ENCODE measurements at regions not wholly inside any gene's neighbourhood (a gene's known extent, or its start where the extent isn't known, plus 50 kb on each side); places are given as distances from the start of the nearest gene placed in this dataset.

GRCh38 chr2:67808112-67808511, 254.7 kb downstream of the C1D start:
- H3K4me3 ChIP-seq (replicated peaks in 1 of 2; ENCODE audit: low read depth in 2 of 2, low read length in 2 of 2) = no peak overlapping the region
- no peak for DNase-seq (ENCODE audit: low read depth in 2 of 2)
- TF ChIP-seq CTCF (IDR thresholded peaks at IDR 0.05; ENCODE audit: low read depth, low read length) = no peak

- H3K4me3 ChIP-seq (replicated peaks in 1 of 2; ENCODE audit: low read depth in 2 of 2, low read length in 2 of 2) = no peak overlapping the region
- TF ChIP-seq CTCF (IDR thresholded peaks at IDR 0.05; ENCODE audit: low read depth, low read length) = no peak
- no peak for DNase-seq (ENCODE audit: low read depth in 2 of 2)
Observed at GRCh38 chr2:67812682-67813081, 250.1 kb downstream of the C1D start.

- TF ChIP-seq CTCF (IDR thresholded peaks at IDR 0.05; ENCODE audit: low read depth, low read length) = no peak
Observed at GRCh38 chr2:67823726-67824125, 239.1 kb downstream of the C1D start.

GRCh38 chr2:67824186-67824585, 238.6 kb downstream of the C1D start:
- TF ChIP-seq CTCF (IDR thresholded peaks at IDR 0.05; ENCODE audit: low read depth, low read length) = no peak
- no peak overlapping the region for H3K4me3 ChIP-seq (replicated peaks in 1 of 2; ENCODE audit: low read depth in 2 of 2, low read length in 2 of 2)
- DNase-seq (ENCODE audit: low read depth in 2 of 2) = peak; percentile 22 to 41

More at GRCh38 chr2:67823726-67824125, 239.1 kb downstream of the C1D start:
- DNase-seq (ENCODE audit: low read depth in 2 of 2) = no peak
- H3K4me3 ChIP-seq (replicated peaks in 1 of 2; ENCODE audit: low read depth in 2 of 2, low read length in 2 of 2) = no peak overlapping the region

GRCh38 chr2:67825476-67825875, 237.3 kb downstream of the C1D start:
- TF ChIP-seq CTCF (IDR thresholded peaks at IDR 0.05; ENCODE audit: low read depth, low read length) = no peak
- H3K4me3 ChIP-seq (replicated peaks in 1 of 2; ENCODE audit: low read depth in 2 of 2, low read length in 2 of 2) = no peak overlapping the region
- peak; percentile 71 to 82 for DNase-seq (ENCODE audit: low read depth in 2 of 2)

- no peak for DNase-seq (ENCODE audit: low read depth in 2 of 2)
- TF ChIP-seq CTCF (IDR thresholded peaks at IDR 0.05; ENCODE audit: low read depth, low read length) = no peak
- no peak overlapping the region for H3K4me3 ChIP-seq (replicated peaks in 1 of 2; ENCODE audit: low read depth in 2 of 2, low read length in 2 of 2)
Observed at GRCh38 chr2:67828066-67828465, 234.7 kb downstream of the C1D start.

GRCh38 chr2:67829470-67829869, 233.3 kb downstream of the C1D start:
- DNase-seq (ENCODE audit: low read depth in 2 of 2) = no peak
- no peak for TF ChIP-seq CTCF (IDR thresholded peaks at IDR 0.05; ENCODE audit: low read depth, low read length)
- no peak overlapping the region for H3K4me3 ChIP-seq (replicated peaks in 1 of 2; ENCODE audit: low read depth in 2 of 2, low read length in 2 of 2)

All from cardiac fibroblast (primary cell).